Esophagus muscularis mucosa (tissue), 4 donors: ENCODE measurements at regions not wholly inside any gene's neighbourhood (a gene's known extent, or its start where the extent isn't known, plus 50 kb on each side); places are given as distances from the start of the nearest gene placed in this dataset.

Source experiments
- DNase-seq: peaks from one replicate; pipeline ENCODE4 v3.0.0-alpha.2; 2017; ENCODE audit errors: extremely low spot score
- H3K27ac ChIP-seq, 4 donors: fragments of 200-600 bp; sonication (generic); replicated peaks in 1 of 4; 1 replicate in 3 of 4; 2 replicates in 1 of 4; pipeline ENCODE4 v1.5.1; 2016 to 2019; ENCODE audit warnings: mild to moderate bottlenecking in 1 of 4
- H3K27me3 ChIP-seq, 4 donors: fragments of 200-600 bp; sonication (generic); one replicate each; pipeline versions ENCODE4 v1.5.1 to v1.6.0; 2016 to 2019
- H3K36me3 ChIP-seq, 4 donors: fragments of 200-600 bp; sonication (generic); one replicate each; pipeline ENCODE4 v1.5.1; 2016 to 2019
- H3K4me1 ChIP-seq, 4 donors: fragments of 200-600 bp; sonication (generic); one replicate each; pipeline ENCODE4 v1.5.1; 2016 to 2019
- H3K4me3 ChIP-seq, 4 donors: fragments of 200-600 bp; sonication (generic); 1 replicate in 2 of 4; 2 replicates in 2 of 4; pipeline ENCODE4 v1.5.1; 2016 to 2019; ENCODE audit warnings: mild to moderate bottlenecking in 4 of 4, moderate library complexity in 1 of 4
- H3K9me3 ChIP-seq, 4 donors: fragments of 200-600 bp; sonication (generic); 1 replicate in 3 of 4; 2 replicates in 1 of 4; pipeline ENCODE4 v1.5.1; 2016 to 2019
- CTCF ChIP-seq, 3 experiments: fragments of 200-600 bp in 2 of 3; fragments of 450-650 bp in 1 of 3; sonication (generic) in 2 of 3; IDR thresholded peaks; one replicate each; pipeline ENCODE4 v1.5.1; 2017 to 2019; ENCODE audit warnings: antibody characterized with exemption in 3 of 3, mild to moderate bottlenecking in 2 of 3, moderate library complexity in 1 of 3
- EP300 ChIP-seq: sonication (generic); formaldehyde crosslinking; IDR thresholded peaks from one replicate; pipeline ENCODE4 v1.6.1; 2017; ENCODE audit warnings: antibody characterized with exemption
- POLR2A ChIP-seq: fragments of 450-650 bp; IDR thresholded peaks from one replicate; pipeline ENCODE4 v1.6.1; 2017; ENCODE audit warnings: antibody characterized with exemption, moderate library complexity, mild to moderate bottlenecking, low read depth
- POLR2AphosphoS5 ChIP-seq, 2 donors: sonication (generic); formaldehyde crosslinking; IDR thresholded peaks; one replicate each; pipeline ENCODE4 v1.6.1; 2017; ENCODE audit warnings: antibody characterized with exemption in 2 of 2
- WGBS: methylation state at CpG from one replicate; pipeline ENCODE4 v1.1.5; 2018; 5-methylcytosine and 5-hydroxymethylcytosine counted together
- intact Hi-C: fragments of 100-400 bp; cut with DNase I; formaldehyde crosslinking; loops from one replicate; pipeline ENCODE4 v1.15.1; 2023

GRCh38 chr2:122583159-122583917, 827.9 kb downstream of the TSN start:
- DNase-seq: no peak
- Histone ChIP-seq H3K9me3 (no peaks in the 10 kb centered on the region), H3K4me1 (no peaks in the 10 kb centered on the region), H3K27ac (no peak overlapping the region), H3K36me3 (no peaks in the 10 kb centered on the region), H3K4me3 (no peak overlapping the region), H3K27me3 (no peaks in the 10 kb centered on the region)
- 87% methylated on average over 2 of the region's 2 CpGs for WGBS
- TF ChIP-seq EP300 (no peak), POLR2AphosphoS5 (IDR thresholded peaks at IDR 0.05) (no peak), POLR2A (no peak), CTCF (IDR thresholded peaks at IDR 0.05) (no peak)
- intact Hi-C loops: no loop called here

DNA sequence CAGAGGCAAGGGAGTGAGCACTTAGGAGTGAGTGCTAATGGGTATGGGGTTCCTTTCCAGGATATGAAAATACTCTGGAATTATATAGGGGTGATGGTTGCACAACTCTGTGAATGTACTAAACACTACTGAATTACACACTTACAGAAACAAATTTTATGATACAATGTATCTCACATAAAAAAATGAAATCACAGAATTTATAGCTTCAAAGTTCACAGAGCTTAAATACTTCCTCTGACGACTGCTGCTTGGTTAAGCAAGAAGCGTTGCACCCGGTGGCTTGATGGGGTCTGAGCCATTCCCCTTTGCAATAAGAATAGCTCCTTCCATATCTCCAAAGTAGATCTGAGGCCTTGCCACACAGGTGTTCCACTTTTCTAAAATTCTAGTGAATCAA, 835.1 kb downstream of the TSN start:
- TF ChIP-seq POLR2AphosphoS5 (IDR thresholded peaks at IDR 0.05) (no peak), POLR2A (no peak), CTCF (IDR thresholded peaks at IDR 0.05) (no peak), EP300 (no peak)
- Histone ChIP-seq H3K4me1 (no peaks in the 10 kb centered on the region), H3K9me3 (no peaks in the 10 kb centered on the region), H3K27me3 (no peaks in the 10 kb centered on the region), H3K36me3 (no peaks in the 10 kb centered on the region), H3K27ac (no peak overlapping the region), H3K4me3 (no peak overlapping the region)
- 82% methylated on average over 3 of the region's 3 CpGs for WGBS
- DNase-seq: no peak
- intact Hi-C loops: no loop called here

DNA sequence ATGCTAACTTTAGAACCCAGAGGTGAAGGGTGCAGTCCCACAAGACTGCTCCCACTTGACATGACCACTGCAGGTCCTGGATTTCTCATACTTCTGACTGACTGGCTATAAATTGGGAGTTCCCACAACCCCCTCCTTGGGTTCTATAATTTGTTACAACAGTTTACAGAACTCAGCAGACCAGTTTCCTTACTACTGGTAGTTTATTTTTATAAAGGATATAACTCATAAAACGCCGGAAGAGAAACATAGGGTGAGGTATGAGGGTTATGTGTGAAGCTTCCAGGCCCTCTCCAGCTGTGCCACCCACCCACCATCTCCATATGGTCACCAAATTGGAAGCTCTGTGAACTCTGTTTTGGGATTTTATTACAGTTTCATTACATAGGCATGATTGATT, 839.6 kb downstream of the TSN start:
- no peaks in the 10 kb centered on the region for H3K36me3 ChIP-seq
- DNase-seq: no peak
- intact Hi-C loops: no loop called here
- TF ChIP-seq CTCF (IDR thresholded peaks at IDR 0.05) (no peak), POLR2A (no peak), POLR2AphosphoS5 (IDR thresholded peaks at IDR 0.05) (no peak), EP300 (no peak)
- H3K27ac ChIP-seq: no peak overlapping the region
- no peaks in the 10 kb centered on the region for H3K27me3 ChIP-seq
- H3K4me1 ChIP-seq: no peaks in the 10 kb centered on the region
- H3K9me3 ChIP-seq: no peaks in the 10 kb centered on the region
- 57% methylated on average over 2 of the region's 2 CpGs for WGBS
- no peak overlapping the region for H3K4me3 ChIP-seq

DNA sequence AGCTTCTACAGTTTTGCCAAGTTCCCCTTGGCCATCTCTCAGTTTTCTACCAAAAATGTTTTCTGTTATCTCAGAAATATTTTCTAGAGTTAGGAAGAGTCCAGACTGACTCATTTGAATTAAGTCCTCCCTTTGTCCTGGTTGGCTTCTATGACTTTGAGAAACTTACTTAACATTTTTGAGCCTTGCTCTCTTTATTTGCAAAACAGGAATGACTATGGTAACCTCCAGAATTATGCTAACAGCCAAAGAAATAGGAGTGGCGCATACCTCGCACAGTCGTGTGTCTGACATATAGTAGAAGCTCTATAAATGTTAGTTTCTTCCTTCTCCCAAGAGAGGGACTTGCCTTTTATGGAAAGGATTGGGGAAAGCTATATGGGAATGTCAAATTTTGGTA, 841.1 kb downstream of the TSN start:
- H3K27ac ChIP-seq: no peak overlapping the region
- TF ChIP-seq CTCF (IDR thresholded peaks at IDR 0.05) (no peak), POLR2AphosphoS5 (IDR thresholded peaks at IDR 0.05) (no peak), POLR2A (no peak), EP300 (no peak)
- no peaks in the 10 kb centered on the region for H3K36me3 ChIP-seq
- intact Hi-C loops: no loop called here
- H3K4me3 ChIP-seq: no peak overlapping the region
- no peak for DNase-seq
- WGBS: 71% methylated on average over 3 of the region's 3 CpGs
- H3K4me1 ChIP-seq: no peaks in the 10 kb centered on the region
- no peaks in the 10 kb centered on the region for H3K27me3 ChIP-seq
- H3K9me3 ChIP-seq: no peaks in the 10 kb centered on the region

DNA sequence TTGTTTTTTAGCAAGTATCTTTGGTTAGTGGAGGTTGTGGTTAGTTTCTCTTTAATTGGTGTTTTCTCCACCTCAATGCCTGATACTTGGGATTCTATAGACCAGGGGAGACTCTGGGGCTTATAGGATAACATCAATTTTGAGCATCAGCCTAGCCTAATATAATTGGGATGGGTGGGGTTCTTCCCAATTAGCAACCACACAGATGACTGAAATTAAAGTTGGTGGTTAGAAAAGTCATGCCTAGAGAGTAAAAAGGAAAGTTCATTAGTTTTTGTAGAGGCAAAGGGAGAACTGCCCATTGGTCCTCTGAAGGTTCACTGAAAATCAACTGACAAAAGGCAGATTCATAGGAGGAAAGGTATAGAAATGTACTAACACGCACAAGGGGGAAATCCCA, 843.3 kb downstream of the TSN start:
- DNase-seq: no peak
- H3K27me3 ChIP-seq: no peaks in the 10 kb centered on the region
- intact Hi-C loops: no loop called here
- H3K4me1 ChIP-seq: no peaks in the 10 kb centered on the region
- TF ChIP-seq EP300 (no peak), POLR2A (no peak), CTCF (IDR thresholded peaks at IDR 0.05) (no peak), POLR2AphosphoS5 (IDR thresholded peaks at IDR 0.05) (no peak)
- 85% methylated on average over 1 of the region's 1 CpG for WGBS
- no peak overlapping the region for H3K4me3 ChIP-seq
- H3K27ac ChIP-seq: no peak overlapping the region
- H3K9me3 ChIP-seq: no peaks in the 10 kb centered on the region
- H3K36me3 ChIP-seq: no peaks in the 10 kb centered on the region
